ENCODE measurements at regions not wholly inside any gene's neighbourhood (a gene's known extent, or its start where the extent isn't known, plus 50 kb on each side); places are given as distances from the start of the nearest gene placed in this dataset.

DNA sequence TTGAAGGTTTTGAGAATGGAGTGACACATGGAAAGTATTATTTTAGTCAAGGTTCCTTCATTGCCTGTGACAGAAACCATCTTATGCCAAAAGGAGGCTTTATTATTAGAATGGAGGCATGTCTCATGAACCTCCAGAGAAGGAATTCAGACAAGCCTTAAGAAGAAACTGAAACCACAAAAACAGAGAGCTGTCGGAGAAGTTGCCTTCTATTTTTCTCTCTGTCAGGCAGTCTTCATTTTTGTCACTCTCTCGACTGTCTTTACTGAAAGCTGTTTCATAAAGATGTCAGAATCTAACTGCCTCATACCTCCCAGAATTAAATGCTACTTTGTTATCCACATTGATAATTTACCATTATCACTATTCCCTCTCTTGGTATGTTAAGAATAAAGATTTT is 434.7 kb upstream of the ADGRL4 start:
- no peak for TF ChIP-seq CTCF (IDR thresholded peaks at IDR 0.05; ENCODE audit: borderline replicate concordance)
- Histone ChIP-seq H3K36me3 (no peaks in the 10 kb centered on the region), H3K27me3 (ENCODE audit: low read depth) (no peaks in the 10 kb centered on the region), H3K4me3 (no peak overlapping the region), H3K9me3 (replicated peaks) (no peaks in the 10 kb centered on the region), H3K4me1 (no peaks in the 10 kb centered on the region), H3K27ac (replicated peaks) (no peak overlapping the region)
- no peak for DNase-seq
- intact Hi-C loops (cut with micrococcal nuclease), result no loop called here

DNA sequence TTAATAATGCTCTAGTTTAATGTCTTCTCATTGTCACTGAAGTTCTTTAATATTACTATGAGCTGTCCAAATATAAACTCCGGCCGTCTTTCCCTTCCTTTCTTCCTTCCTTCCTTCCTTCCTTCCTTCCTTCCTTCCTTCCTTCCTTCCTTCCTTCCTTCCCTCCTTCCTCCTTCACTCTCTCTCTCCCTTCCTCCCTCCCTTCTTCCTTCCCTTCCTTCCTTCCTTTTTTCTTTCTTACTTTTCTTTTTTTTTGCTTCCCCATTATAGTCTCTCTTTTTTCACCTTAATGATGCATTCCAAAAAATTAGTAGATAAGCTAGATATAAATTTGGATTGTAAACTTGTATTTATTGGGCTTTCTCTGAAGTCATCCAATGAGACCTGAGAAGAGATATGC is 431.0 kb upstream of the ADGRL4 start:
- H3K4me3 ChIP-seq, result no peak overlapping the region
- no peaks in the 10 kb centered on the region for H3K9me3 ChIP-seq (replicated peaks)
- H3K27ac ChIP-seq (replicated peaks), result no peak overlapping the region
- TF ChIP-seq CTCF (IDR thresholded peaks at IDR 0.05; ENCODE audit: borderline replicate concordance), result no peak
- no peaks in the 10 kb centered on the region for H3K4me1 ChIP-seq
- H3K36me3 ChIP-seq, result no peaks in the 10 kb centered on the region
- intact Hi-C loops (cut with micrococcal nuclease), result no loop called here
- H3K27me3 ChIP-seq (ENCODE audit: low read depth), result no peaks in the 10 kb centered on the region
- DNase-seq, result no peak

GRCh38 chr1:79431340-79431739 is 424.8 kb upstream of the ADGRL4 start:
- no peaks in the 10 kb centered on the region for H3K9me3 ChIP-seq (replicated peaks)
- TF ChIP-seq CTCF (IDR thresholded peaks at IDR 0.05; ENCODE audit: borderline replicate concordance), result no peak
- H3K36me3 ChIP-seq, result no peaks in the 10 kb centered on the region
- intact Hi-C loops (cut with micrococcal nuclease), result no loop called here
- H3K27me3 ChIP-seq (ENCODE audit: low read depth), result no peaks in the 10 kb centered on the region
- H3K27ac ChIP-seq (replicated peaks), result no peak overlapping the region
- no peak for DNase-seq
- no peaks in the 10 kb centered on the region for H3K4me1 ChIP-seq
- no peak overlapping the region for H3K4me3 ChIP-seq

GRCh38 chr1:79430437-79430836 is 423.9 kb upstream of the ADGRL4 start:
- no peaks in the 10 kb centered on the region for H3K9me3 ChIP-seq (replicated peaks)
- H3K27me3 ChIP-seq (ENCODE audit: low read depth), result no peaks in the 10 kb centered on the region
- no peak overlapping the region for H3K27ac ChIP-seq (replicated peaks)
- no peak for TF ChIP-seq CTCF (IDR thresholded peaks at IDR 0.05; ENCODE audit: borderline replicate concordance)
- intact Hi-C loops (cut with micrococcal nuclease), result no loop called here
- no peaks in the 10 kb centered on the region for H3K4me1 ChIP-seq
- no peak overlapping the region for H3K4me3 ChIP-seq
- no peak for DNase-seq
- no peaks in the 10 kb centered on the region for H3K36me3 ChIP-seq

- Histone ChIP-seq H3K36me3 (no peaks in the 10 kb centered on the region), H3K27ac (replicated peaks) (no peak overlapping the region), H3K27me3 (ENCODE audit: low read depth) (no peaks in the 10 kb centered on the region), H3K4me3 (no peak overlapping the region), H3K9me3 (replicated peaks) (no peaks in the 10 kb centered on the region), H3K4me1 (no peaks in the 10 kb centered on the region)
- DNase-seq, result no peak
- intact Hi-C loops (cut with micrococcal nuclease), result no loop called here
- no peak for TF ChIP-seq CTCF (IDR thresholded peaks at IDR 0.05; ENCODE audit: borderline replicate concordance)
Observed at GRCh38 chr1:79422726-79423125, 416.2 kb upstream of the ADGRL4 start.

DNA sequence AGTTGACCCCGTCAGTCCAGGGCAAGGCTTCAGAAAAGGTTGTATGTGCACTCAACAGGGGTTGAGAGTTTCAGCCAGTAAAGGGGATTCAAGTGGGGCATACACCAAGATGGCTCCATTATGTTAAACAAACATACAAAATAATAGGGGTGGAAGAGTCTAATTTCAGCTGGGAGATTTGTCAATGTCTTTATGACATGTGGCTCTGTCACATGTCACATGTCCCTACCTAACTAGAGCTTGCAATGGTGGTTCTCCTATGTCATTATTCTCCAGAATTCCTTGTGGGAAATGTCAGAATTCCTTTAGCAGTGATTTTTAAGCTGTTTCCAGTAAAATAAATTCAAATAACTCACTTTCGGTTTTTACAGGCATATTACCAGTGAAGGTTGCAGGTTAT is 392.0 kb upstream of the ADGRL4 start:
- Histone ChIP-seq H3K36me3 (no peaks in the 10 kb centered on the region), H3K4me1 (no peaks in the 10 kb centered on the region), H3K27ac (replicated peaks) (no peak overlapping the region), H3K9me3 (replicated peaks) (no peaks in the 10 kb centered on the region), H3K4me3 (no peak overlapping the region), H3K27me3 (ENCODE audit: low read depth) (no peaks in the 10 kb centered on the region)
- intact Hi-C loops (cut with micrococcal nuclease), result no loop called here
- no peak for DNase-seq
- no peak for TF ChIP-seq CTCF (IDR thresholded peaks at IDR 0.05; ENCODE audit: borderline replicate concordance)
